ENCODE measurements at regions not wholly inside any gene's neighbourhood (a gene's known extent, or its start where the extent isn't known, plus 50 kb on each side); places are given as distances from the start of the nearest gene placed in this dataset.

DNA sequence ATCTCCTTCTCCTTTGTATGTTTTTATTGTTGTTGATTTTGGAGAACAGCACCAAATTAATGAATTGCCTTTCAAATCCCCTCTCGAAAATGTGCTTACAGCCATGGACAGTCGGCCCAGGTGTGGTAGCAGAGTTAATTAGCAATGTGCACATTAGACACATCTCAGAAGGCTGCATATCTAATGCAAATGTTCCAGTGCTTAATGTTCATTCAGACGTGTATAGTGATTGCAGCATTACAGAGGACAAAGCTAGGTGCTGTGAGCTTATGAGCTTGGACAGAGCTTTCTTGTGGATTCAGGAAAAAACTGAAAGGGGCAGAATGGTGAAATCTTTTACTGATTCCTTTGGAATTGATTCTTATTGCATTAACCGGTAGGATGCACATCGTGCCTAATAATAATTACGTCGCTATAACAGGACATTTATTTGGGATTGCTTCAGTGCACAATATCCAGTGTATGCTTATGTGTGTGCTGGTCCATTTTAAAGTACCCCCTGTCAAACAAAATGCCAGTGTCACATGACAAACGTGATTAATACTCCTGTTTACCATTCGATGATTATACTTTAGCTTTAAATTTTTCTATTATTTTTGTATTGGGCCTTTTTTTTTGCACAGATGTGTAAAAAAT, 552.9 kb upstream of the EPHA5 start:
- TF ChIP-seq, protein P1, sequence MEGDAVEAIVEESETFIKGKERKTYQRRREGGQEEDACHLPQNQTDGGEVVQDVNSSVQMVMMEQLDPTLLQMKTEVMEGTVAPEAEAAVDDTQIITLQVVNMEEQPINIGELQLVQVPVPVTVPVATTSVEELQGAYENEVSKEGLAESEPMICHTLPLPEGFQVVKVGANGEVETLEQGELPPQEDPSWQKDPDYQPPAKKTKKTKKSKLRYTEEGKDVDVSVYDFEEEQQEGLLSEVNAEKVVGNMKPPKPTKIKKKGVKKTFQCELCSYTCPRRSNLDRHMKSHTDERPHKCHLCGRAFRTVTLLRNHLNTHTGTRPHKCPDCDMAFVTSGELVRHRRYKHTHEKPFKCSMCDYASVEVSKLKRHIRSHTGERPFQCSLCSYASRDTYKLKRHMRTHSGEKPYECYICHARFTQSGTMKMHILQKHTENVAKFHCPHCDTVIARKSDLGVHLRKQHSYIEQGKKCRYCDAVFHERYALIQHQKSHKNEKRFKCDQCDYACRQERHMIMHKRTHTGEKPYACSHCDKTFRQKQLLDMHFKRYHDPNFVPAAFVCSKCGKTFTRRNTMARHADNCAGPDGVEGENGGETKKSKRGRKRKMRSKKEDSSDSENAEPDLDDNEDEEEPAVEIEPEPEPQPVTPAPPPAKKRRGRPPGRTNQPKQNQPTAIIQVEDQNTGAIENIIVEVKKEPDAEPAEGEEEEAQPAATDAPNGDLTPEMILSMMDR (IDR thresholded peaks at IDR 0.05): no peak
- TF ChIP-seq POLR2A (IDR thresholded peaks at IDR 0.05; ENCODE audit: low read depth): no peak
- TF ChIP-seq POLR2AphosphoS5 (IDR thresholded peaks at IDR 0.05): no peak
- no peak for TF ChIP-seq EP300 (IDR thresholded peaks at IDR 0.05)

Data from esophagus muscularis mucosa (tissue), 4 donors.